ENCODE measurements at regions not wholly inside any gene's neighbourhood (a gene's known extent, or its start where the extent isn't known, plus 50 kb on each side); places are given as distances from the start of the nearest gene placed in this dataset.

- TF ChIP-seq CTCF (conservative IDR thresholded peaks at IDR 0.05 in 1 of 2, IDR thresholded peaks at IDR 0.05 in 1 of 2; ENCODE audit: low read depth in 1 of 2, low read length in 2 of 2), result no peak
- no peak for TF ChIP-seq EZH2 (IDR thresholded peaks at IDR 0.05; ENCODE audit: low read length, missing control alignments)
These were observed 1289.1 kb downstream of the STIM2 start for GRCh38 chr4:28149762-28150161.

All from fibroblast of lung (primary cell).